ENCODE measurements at regions not wholly inside any gene's neighbourhood (a gene's known extent, or its start where the extent isn't known, plus 50 kb on each side); places are given as distances from the start of the nearest gene placed in this dataset.

DNA sequence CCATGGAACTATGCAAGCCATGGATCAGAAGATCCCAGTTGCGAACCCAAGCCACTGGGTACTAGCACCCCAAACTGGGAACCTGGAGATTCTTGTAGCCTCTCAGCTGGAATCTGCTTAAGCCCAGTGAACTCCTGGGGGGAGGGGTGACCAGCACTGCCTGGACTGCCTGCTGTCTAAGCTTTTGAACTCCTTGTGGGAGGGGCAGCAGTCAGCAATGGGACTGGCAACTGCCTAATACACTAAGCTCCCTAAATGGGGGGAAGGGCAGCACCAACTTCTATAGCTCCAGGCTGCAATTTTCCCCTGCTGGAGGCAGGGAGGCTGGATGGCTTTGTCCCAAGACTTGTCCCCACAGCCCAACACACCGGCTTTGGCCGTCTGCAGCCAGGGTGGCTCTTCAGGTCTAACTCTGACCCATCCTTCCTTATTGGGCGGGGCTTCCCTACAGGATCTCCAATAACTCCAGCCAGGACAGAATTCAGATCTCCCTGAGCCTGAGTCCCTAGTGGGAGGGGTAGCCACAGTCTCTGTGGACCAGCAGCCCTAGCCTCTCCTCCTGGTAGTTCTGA, 485.1 kb downstream of the SOX5 start:
- TF ChIP-seq, protein P1, sequence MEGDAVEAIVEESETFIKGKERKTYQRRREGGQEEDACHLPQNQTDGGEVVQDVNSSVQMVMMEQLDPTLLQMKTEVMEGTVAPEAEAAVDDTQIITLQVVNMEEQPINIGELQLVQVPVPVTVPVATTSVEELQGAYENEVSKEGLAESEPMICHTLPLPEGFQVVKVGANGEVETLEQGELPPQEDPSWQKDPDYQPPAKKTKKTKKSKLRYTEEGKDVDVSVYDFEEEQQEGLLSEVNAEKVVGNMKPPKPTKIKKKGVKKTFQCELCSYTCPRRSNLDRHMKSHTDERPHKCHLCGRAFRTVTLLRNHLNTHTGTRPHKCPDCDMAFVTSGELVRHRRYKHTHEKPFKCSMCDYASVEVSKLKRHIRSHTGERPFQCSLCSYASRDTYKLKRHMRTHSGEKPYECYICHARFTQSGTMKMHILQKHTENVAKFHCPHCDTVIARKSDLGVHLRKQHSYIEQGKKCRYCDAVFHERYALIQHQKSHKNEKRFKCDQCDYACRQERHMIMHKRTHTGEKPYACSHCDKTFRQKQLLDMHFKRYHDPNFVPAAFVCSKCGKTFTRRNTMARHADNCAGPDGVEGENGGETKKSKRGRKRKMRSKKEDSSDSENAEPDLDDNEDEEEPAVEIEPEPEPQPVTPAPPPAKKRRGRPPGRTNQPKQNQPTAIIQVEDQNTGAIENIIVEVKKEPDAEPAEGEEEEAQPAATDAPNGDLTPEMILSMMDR (IDR thresholded peaks at IDR 0.05): no peak
- TF ChIP-seq POLR2A (IDR thresholded peaks at IDR 0.05): no peak
